ENCODE measurements at regions not wholly inside any gene's neighbourhood (a gene's known extent, or its start where the extent isn't known, plus 50 kb on each side); places are given as distances from the start of the nearest gene placed in this dataset.

DNA sequence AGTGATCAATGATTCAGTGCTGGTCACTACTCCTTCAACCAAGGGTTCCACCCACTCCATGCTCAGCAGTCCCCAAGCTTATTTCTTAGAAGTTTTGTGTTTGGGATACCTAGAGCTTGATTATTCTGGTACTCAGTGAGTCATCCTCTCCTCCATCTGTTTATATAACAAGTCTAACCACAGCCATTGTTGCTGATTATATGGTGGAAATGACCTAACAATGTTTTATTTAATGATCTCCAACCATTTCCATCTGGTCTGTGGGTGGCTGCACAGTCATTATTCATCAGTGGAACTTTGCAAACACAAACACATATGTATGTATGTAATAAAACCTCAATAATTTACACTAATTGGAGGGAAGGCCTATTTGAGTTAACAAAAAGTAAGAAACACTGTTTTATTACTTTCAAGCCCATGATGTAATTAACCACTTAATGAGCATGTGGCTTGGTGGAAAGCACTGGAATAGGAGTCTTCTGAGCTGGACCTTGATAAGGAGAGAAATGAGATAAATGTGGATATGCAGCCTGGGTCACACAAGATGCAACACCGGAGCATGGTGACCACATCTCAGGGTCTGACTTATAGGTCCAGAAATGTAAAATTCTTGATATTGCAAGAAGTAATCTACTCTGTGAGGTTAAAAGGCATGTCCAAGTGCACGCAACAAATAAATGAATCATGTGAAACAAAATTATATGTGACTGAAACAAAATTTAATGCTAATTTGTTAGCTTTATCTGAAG is 99.0 kb upstream of the WLS start:
- H2BK20ac ChIP-seq (ENCODE audit: low read depth, low read length), result peak overlapping the region; percentile 16; the same call in 1 of the 2 replicates
- H2BK5ac ChIP-seq (ENCODE audit: low read depth, low read length, poor library complexity, severe bottlenecking), result peak overlapping the region; percentile 75
- no peak overlapping the region for H3K23ac ChIP-seq (ENCODE audit: low read depth, low read length)
- no peak overlapping the region for H3K9ac ChIP-seq (ENCODE audit: low read depth, low read length)
- H4K8ac ChIP-seq (ENCODE audit: low read depth in 2 of 2, low read length in 2 of 2), result peak overlapping the region in 1 of 2 experiments; percentile 53; a peak in 3 of 4 replicates
- H3K4me3 ChIP-seq (ENCODE audit: insufficient read depth, low read depth, low read length), result no peak overlapping the region
- in situ Hi-C loops (cut with MboI; ENCODE audit: low sequenced_read_pairs), result no loop called here
- peak overlapping the region; percentile 91; the same call in 1 of the 2 replicates for H3K18ac ChIP-seq (ENCODE audit: low read depth, low read length)
- H3K4me1 ChIP-seq (ENCODE audit: control insufficient read depth, insufficient read depth, low read length), result peaks cover 20% of the 10 kb centered on the region
- no peak overlapping the region for H3K56ac ChIP-seq (ENCODE audit: extremely low read depth, insufficient read depth, low read length)
- H3K27me3 ChIP-seq (ENCODE audit: control insufficient read depth, insufficient read depth, low read length), result no peaks in the 10 kb centered on the region
- H2AK9ac ChIP-seq (replicated peaks; ENCODE audit: low read depth, low read length, poor library complexity), result no peak overlapping the region
- H4K5ac ChIP-seq (ENCODE audit: low read depth, low read length), result no peak overlapping the region
- dilution Hi-C loops (cut with HindIII; ENCODE audit: low sequenced_read_pairs, unreplicated experiment), result no loop called here
- peak overlapping the region; percentile 10; the same call in 1 of the 2 replicates for H3K14ac ChIP-seq (replicated peaks; ENCODE audit: low read depth, low read length)
- 0 out of 2 replicates have a peak overlapping the region, but pooled peaks have one; percentile 4 for H3K27ac ChIP-seq (ENCODE audit: insufficient read depth, low read length)
- H3K4ac ChIP-seq (ENCODE audit: low read depth, low read length), result peak overlapping the region; percentile 53
- H4K91ac ChIP-seq (ENCODE audit: insufficient read depth, low read depth, low read length), result peak overlapping the region; percentile 15; the same call in 1 of the 2 replicates
- ChIA-PET POLR2A (ENCODE audit: unreplicated experiment) (interaction anchor here (0.7 kb wide), 1 partner anchor 211 kb away, joined by 3 read pairs; no protein-coding TSS in a partner anchor), CTCF (interaction anchor here (0.7 to 1.1 kb wide), 4 partner anchors 10 to 210 kb away, joined by 3 to 5 read pairs (median 4); no protein-coding TSS in a partner anchor)
- H2AFZ ChIP-seq (replicated peaks; ENCODE audit: low read length, poor library complexity), result no peak overlapping the region
- no peaks in the 10 kb centered on the region; the same call in 1 of the 2 replicates for H4K20me1 ChIP-seq (ENCODE audit: insufficient read depth, low read length)
- BruUV-seq (replicated peaks), result no TSS peak
- ATAC-seq (ENCODE audit: low read depth), result peak; percentile 77
- H3K79me1 ChIP-seq (ENCODE audit: low read depth in 1 of 2, low read length in 2 of 2), result no peaks in the 10 kb centered on the region
- H2AK5ac ChIP-seq (ENCODE audit: low read depth, low read length), result peak overlapping the region; percentile 41; the same call in 1 of the 2 replicates
- 50% methylated on average over 1 of the region's 2 CpGs; no CpG with 5 or more reads in 1 of the 2 experiments for WGBS, 2 experiments (ENCODE audit: extremely low coverage in 2 of 2, insufficient read length in 1 of 2)
- peak overlapping the region; percentile 13; the same call in 1 of the 2 replicates for H3K4me2 ChIP-seq (ENCODE audit: low read depth, low read length)
- no peaks in the 10 kb centered on the region for H3K36me3 ChIP-seq (ENCODE audit: control insufficient read depth, insufficient read depth, low read length)
- peaks cover 13% of the 10 kb centered on the region for H3K9me1 ChIP-seq (ENCODE audit: insufficient read depth, low read length)
- 0 out of 3 replicates have a peak overlapping the region, but pooled peaks have one; percentile 13 for H2BK15ac ChIP-seq (ENCODE audit: low read depth, low read length)
- peak; percentile 97 for DNase-seq
- intact Hi-C loops (cut with micrococcal nuclease), result no loop called here
- H3K9me3 ChIP-seq (ENCODE audit: control insufficient read depth, insufficient read depth, low read length), result no peaks in the 10 kb centered on the region
- peak overlapping the region; percentile 69; the same call in 1 of the 2 replicates for H2BK120ac ChIP-seq (ENCODE audit: low read depth, low read length)
- no peak for TF ChIP-seq CHD1 (IDR thresholded peaks at IDR 0.05; ENCODE audit: low read depth, low read length)
- TF ChIP-seq MXI1 (IDR thresholded peaks at IDR 0.05; ENCODE audit: borderline replicate concordance, low read depth, low read length), result no peak
- no peak for TF ChIP-seq POLR2A (IDR thresholded peaks at IDR 0.05; ENCODE audit: low read depth, low read length)
- no peak for TF ChIP-seq ELK1 (IDR thresholded peaks at IDR 0.05; ENCODE audit: borderline replicate concordance, low read depth, low read length)
- TF ChIP-seq, protein P1, sequence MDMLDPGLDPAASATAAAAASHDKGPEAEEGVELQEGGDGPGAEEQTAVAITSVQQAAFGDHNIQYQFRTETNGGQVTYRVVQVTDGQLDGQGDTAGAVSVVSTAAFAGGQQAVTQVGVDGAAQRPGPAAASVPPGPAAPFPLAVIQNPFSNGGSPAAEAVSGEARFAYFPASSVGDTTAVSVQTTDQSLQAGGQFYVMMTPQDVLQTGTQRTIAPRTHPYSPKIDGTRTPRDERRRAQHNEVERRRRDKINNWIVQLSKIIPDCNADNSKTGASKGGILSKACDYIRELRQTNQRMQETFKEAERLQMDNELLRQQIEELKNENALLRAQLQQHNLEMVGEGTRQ (IDR thresholded peaks at IDR 0.05; ENCODE audit: low read depth, low read length), result no peak
- peak; percentile 31; the same call in 1 of the 2 replicates for TF ChIP-seq BHLHE40 (IDR thresholded peaks at IDR 0.05; ENCODE audit: low read depth, low read length)
- peak; percentile 93 for TF ChIP-seq RCOR1 (IDR thresholded peaks at IDR 0.05; ENCODE audit: insufficient replicate concordance, low read length)
- TF ChIP-seq NFE2L2 (IDR thresholded peaks at IDR 0.05; ENCODE audit: low read depth, low read length), result no peak
- TF ChIP-seq SMC3 (IDR thresholded peaks at IDR 0.05; ENCODE audit: low read depth, low read length), result no peak
- TF ChIP-seq CTCF (conservative IDR thresholded peaks at IDR 0.05; ENCODE audit: low read depth, low read length), result no peak
- TF ChIP-seq RFX5 (IDR thresholded peaks at IDR 0.05; ENCODE audit: low read depth, low read length), result 0 out of 2 replicates have a peak, but pooled peaks have one; percentile 19
- no peak for TF ChIP-seq MAFK (IDR thresholded peaks at IDR 0.05; ENCODE audit: low read depth, low read length)
- no peak for TF ChIP-seq MAZ (IDR thresholded peaks at IDR 0.05; ENCODE audit: borderline replicate concordance, low read depth, low read length)

All from IMR-90 (cell line).